Skeletal muscle satellite cell (primary cell): ENCODE measurements at regions not wholly inside any gene's neighbourhood (a gene's known extent, or its start where the extent isn't known, plus 50 kb on each side); places are given as distances from the start of the nearest gene placed in this dataset.
"Not testable (repeated sequence)": the region's sequence is repeated elsewhere in the genome, so short reads cannot be mapped to it uniquely, and the experiment has no call there.

ENCODE experiments used
- H3K27me3 ChIP-seq: 2 replicates; pipeline ENCODE4 v1.7.0; 2013; ENCODE audit warnings: low read length; ENCODE audit not compliant: control insufficient read depth, insufficient read depth
- H3K36me3 ChIP-seq: 2 replicates; pipeline ENCODE4 v1.7.0; 2013; ENCODE audit warnings: mild to moderate bottlenecking, control low read depth, low read length; ENCODE audit not compliant: insufficient read depth
- H3K4me1 ChIP-seq: 2 replicates; pipeline ENCODE4 v1.7.0; 2013; ENCODE audit warnings: low read length; ENCODE audit not compliant: control insufficient read depth, insufficient read depth
- H3K4me2 ChIP-seq: 2 replicates; pipeline ENCODE4 v1.7.0; 2013; ENCODE audit warnings: mild to moderate bottlenecking, low read length
- H3K4me3 ChIP-seq: 2 replicates; pipeline ENCODE4 v1.7.0; 2013; ENCODE audit warnings: low read length
- H3K9ac ChIP-seq: 2 replicates; pipeline ENCODE4 v1.7.0; 2013; ENCODE audit warnings: mild to moderate bottlenecking, low read depth, low read length, moderate library complexity
- H3K9me3 ChIP-seq: replicated peaks from 2 replicates; pipeline ENCODE4 v1.7.0; 2013; ENCODE audit warnings: mild to moderate bottlenecking, control low read depth, low read length

- H3K4me2 ChIP-seq, result no peak overlapping the region
- H3K27me3 ChIP-seq, result peaks cover 4% of the 10 kb centered on the region
- H3K36me3 ChIP-seq, result no peaks in the 10 kb centered on the region
- H3K9ac ChIP-seq, result no peak overlapping the region
- H3K9me3 ChIP-seq, result no peaks in the 10 kb centered on the region
- no peaks in the 10 kb centered on the region for H3K4me1 ChIP-seq
- no peak overlapping the region for H3K4me3 ChIP-seq
Measured at GRCh38 chr2:176873403-176873802, 339.2 kb upstream of the HNRNPA3 start.

DNA sequence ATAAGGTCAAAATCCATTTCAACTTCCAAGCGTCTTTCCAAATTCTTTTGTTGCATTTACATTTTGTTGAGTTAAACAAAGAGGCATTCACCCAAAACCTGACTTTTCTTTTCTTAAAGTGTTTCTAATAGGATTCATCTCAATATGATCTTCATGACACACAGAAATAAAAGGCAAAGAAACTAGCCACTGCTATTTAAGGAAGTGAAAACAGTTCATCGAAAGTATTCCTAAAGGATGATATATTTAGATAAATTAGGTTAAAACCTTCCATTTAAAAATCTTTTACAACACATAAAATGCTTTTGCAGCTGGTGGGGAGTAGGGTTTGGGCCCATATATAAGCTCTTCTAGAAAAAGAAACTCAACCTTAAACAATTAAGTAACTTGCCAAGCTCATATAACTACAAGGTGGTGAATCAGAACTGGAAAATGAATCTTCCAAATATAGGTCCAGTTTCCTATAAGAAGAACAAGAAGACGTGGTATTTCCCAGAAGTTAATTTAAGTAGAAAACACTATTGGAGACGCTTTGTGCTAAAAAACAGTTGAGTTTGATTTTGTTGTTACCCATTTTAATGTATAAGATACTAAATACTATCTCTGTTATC lies 336.0 kb upstream of the HNRNPA3 start:
- Histone ChIP-seq H3K9ac (no peak overlapping the region), H3K4me2 (no peak overlapping the region), H3K27me3 (peaks cover 4% of the 10 kb centered on the region), H3K9me3 (no peaks in the 10 kb centered on the region), H3K4me3 (no peak overlapping the region), H3K36me3 (no peaks in the 10 kb centered on the region), H3K4me1 (no peaks in the 10 kb centered on the region)

GRCh38 chr2:176879426-176879995 lies 333.1 kb upstream of the HNRNPA3 start:
- Histone ChIP-seq H3K4me3 (no peak overlapping the region), H3K9ac (no peak overlapping the region), H3K4me1 (no peaks in the 10 kb centered on the region), H3K9me3 (no peaks in the 10 kb centered on the region), H3K4me2 (no peak overlapping the region), H3K36me3 (no peaks in the 10 kb centered on the region), H3K27me3 (peaks cover 3% of the 10 kb centered on the region)

- not testable (repeated sequence) for H3K4me2 ChIP-seq, H3K27me3 ChIP-seq, H3K4me1 ChIP-seq, H3K9ac ChIP-seq, H3K4me3 ChIP-seq, H3K9me3 ChIP-seq, H3K36me3 ChIP-seq
Measured at GRCh38 chr2:176882045-176882444, 330.5 kb upstream of the HNRNPA3 start.

- H3K36me3 ChIP-seq, result no peaks in the 10 kb centered on the region
- H3K9me3 ChIP-seq, result no peaks in the 10 kb centered on the region
- H3K4me3 ChIP-seq, result no peak overlapping the region
- H3K4me2 ChIP-seq, result no peak overlapping the region
- no peaks in the 10 kb centered on the region for H3K27me3 ChIP-seq
- no peak overlapping the region for H3K9ac ChIP-seq
- no peaks in the 10 kb centered on the region for H3K4me1 ChIP-seq
Measured at GRCh38 chr2:176885001-176885643, 327.5 kb upstream of the HNRNPA3 start.

- no peaks in the 10 kb centered on the region for H3K36me3 ChIP-seq
- H3K27me3 ChIP-seq, result no peaks in the 10 kb centered on the region
- no peaks in the 10 kb centered on the region for H3K4me1 ChIP-seq
- H3K9ac ChIP-seq, result no peak overlapping the region
- no peak overlapping the region for H3K4me2 ChIP-seq
- no peak overlapping the region for H3K4me3 ChIP-seq
- no peaks in the 10 kb centered on the region for H3K9me3 ChIP-seq
Measured at GRCh38 chr2:176885661-176886060, 326.9 kb upstream of the HNRNPA3 start.

GRCh38 chr2:176891105-176891504 lies 321.5 kb upstream of the HNRNPA3 start:
- no peak overlapping the region for H3K4me3 ChIP-seq
- H3K9me3 ChIP-seq, result no peaks in the 10 kb centered on the region
- H3K36me3 ChIP-seq, result no peaks in the 10 kb centered on the region
- no peak overlapping the region for H3K4me2 ChIP-seq
- H3K4me1 ChIP-seq, result no peaks in the 10 kb centered on the region
- no peak overlapping the region for H3K9ac ChIP-seq
- H3K27me3 ChIP-seq, result peaks cover 5% of the 10 kb centered on the region

GRCh38 chr2:176891857-176892256 lies 320.7 kb upstream of the HNRNPA3 start:
- Histone ChIP-seq H3K4me1 (no peaks in the 10 kb centered on the region), H3K27me3 (peaks cover 5% of the 10 kb centered on the region), H3K4me2 (no peak overlapping the region), H3K36me3 (no peaks in the 10 kb centered on the region), H3K9ac (no peak overlapping the region), H3K4me3 (no peak overlapping the region), H3K9me3 (no peaks in the 10 kb centered on the region)

GRCh38 chr2:176892676-176893226 lies 319.8 kb upstream of the HNRNPA3 start:
- H3K9ac ChIP-seq, result no peak overlapping the region
- no peaks in the 10 kb centered on the region for H3K9me3 ChIP-seq
- H3K4me2 ChIP-seq, result no peak overlapping the region
- no peaks in the 10 kb centered on the region for H3K4me1 ChIP-seq
- H3K36me3 ChIP-seq, result no peaks in the 10 kb centered on the region
- H3K27me3 ChIP-seq, result peaks cover 5% of the 10 kb centered on the region
- no peak overlapping the region for H3K4me3 ChIP-seq

DNA sequence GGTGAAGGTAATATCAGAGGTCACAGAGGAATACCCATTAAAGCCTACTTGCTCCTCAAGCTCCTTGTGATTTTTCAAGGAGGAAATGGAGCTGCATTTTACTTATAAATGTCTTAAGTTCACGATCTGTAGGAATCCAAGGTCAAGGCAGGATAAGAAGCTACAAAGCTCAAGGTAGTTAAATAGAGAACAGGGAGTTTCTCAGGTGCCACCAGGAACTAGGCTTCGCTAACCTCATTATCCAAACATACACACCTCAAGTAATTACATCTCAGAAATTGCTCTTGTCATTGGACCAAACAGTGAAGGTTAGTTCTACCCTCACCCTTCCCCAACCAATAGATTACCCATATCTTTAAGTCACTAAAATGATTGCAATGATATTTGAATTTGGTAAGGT lies 317.4 kb upstream of the HNRNPA3 start:
- H3K36me3 ChIP-seq, result no peaks in the 10 kb centered on the region
- no peak overlapping the region for H3K9ac ChIP-seq
- H3K4me1 ChIP-seq, result no peaks in the 10 kb centered on the region
- no peaks in the 10 kb centered on the region for H3K9me3 ChIP-seq
- no peak overlapping the region for H3K4me3 ChIP-seq
- no peak overlapping the region for H3K4me2 ChIP-seq
- peaks cover 8% of the 10 kb centered on the region for H3K27me3 ChIP-seq

GRCh38 chr2:176902454-176902853 lies 310.1 kb upstream of the HNRNPA3 start:
- Histone ChIP-seq H3K9me3 (no peaks in the 10 kb centered on the region), H3K4me2 (no peak overlapping the region), H3K9ac (no peak overlapping the region), H3K4me1 (no peaks in the 10 kb centered on the region), H3K4me3 (no peak overlapping the region), H3K36me3 (no peaks in the 10 kb centered on the region), H3K27me3 (peaks cover 3% of the 10 kb centered on the region)

DNA sequence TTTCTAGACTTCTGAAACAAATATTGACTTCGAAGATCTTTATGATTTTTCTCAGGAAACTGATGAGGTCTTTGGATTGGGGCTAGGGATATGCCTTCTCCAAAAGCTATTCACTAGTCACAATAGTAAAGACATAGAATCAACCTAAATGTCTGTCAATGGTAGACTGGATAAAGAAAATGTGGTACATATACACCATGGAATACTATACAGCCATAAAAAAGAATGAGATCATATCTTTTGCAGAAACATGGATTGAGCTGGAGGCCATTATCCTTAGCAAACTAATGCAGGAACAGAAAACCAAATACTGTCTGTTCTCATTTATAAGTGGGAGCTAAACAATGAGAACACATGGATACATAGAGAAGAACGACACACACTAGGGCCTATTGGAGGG lies 308.5 kb upstream of the HNRNPA3 start:
- H3K9ac ChIP-seq, H3K4me2 ChIP-seq, H3K4me3 ChIP-seq, H3K4me1 ChIP-seq, H3K36me3 ChIP-seq, H3K27me3 ChIP-seq, H3K9me3 ChIP-seq: not testable (repeated sequence)
